Ishikawa (cell line): ENCODE measurements at regions not wholly inside any gene's neighbourhood (a gene's known extent, or its start where the extent isn't known, plus 50 kb on each side); places are given as distances from the start of the nearest gene placed in this dataset.

Source experiments
- CEBPB ChIP-seq: IDR thresholded peaks from 2 replicates; pipeline ENCODE4 v1.6.1; 2012
- CREB1 ChIP-seq: IDR thresholded peaks from 2 replicates; pipeline ENCODE4 v1.6.1; 2012; ENCODE audit warnings: low read depth
- EGR1 ChIP-seq: IDR thresholded peaks from 2 replicates; pipeline ENCODE4 v1.6.1; 2012
- EP300 ChIP-seq: IDR thresholded peaks from 2 replicates; pipeline ENCODE4 v1.6.1; 2012; ENCODE audit warnings: borderline replicate concordance
- FOXM1 ChIP-seq: IDR thresholded peaks from 2 replicates; pipeline ENCODE4 v1.6.1; 2012; ENCODE audit warnings: low read depth, borderline replicate concordance
- NFIC ChIP-seq: IDR thresholded peaks from 2 replicates; pipeline ENCODE4 v1.6.1; 2012
- RAD21 ChIP-seq: IDR thresholded peaks from 2 replicates; pipeline ENCODE4 v1.6.1; 2012; ENCODE audit warnings: low read depth
- TAF1 ChIP-seq: IDR thresholded peaks from 2 replicates; pipeline ENCODE4 v1.6.1; 2012; ENCODE audit warnings: low read depth, mild to moderate bottlenecking
- TCF12 ChIP-seq: IDR thresholded peaks from 2 replicates; pipeline ENCODE4 v1.6.1; 2012; ENCODE audit warnings: low read depth
- TEAD4 ChIP-seq: IDR thresholded peaks from 2 replicates; pipeline ENCODE4 v1.6.1; 2012
- YY1 ChIP-seq: IDR thresholded peaks from 2 replicates; pipeline ENCODE4 v1.6.1; 2012; ENCODE audit warnings: low read depth
- ZBTB7A ChIP-seq: IDR thresholded peaks from 2 replicates; pipeline ENCODE4 v1.6.1; 2012; ENCODE audit warnings: low read depth
- TF ChIP-seq, protein P1 (sequence below): IDR thresholded peaks from 2 replicates; pipeline ENCODE4 v1.6.1; 2012; ENCODE audit warnings: low read depth, mild to moderate bottlenecking
- TF ChIP-seq, protein P2 (sequence below): IDR thresholded peaks from 2 replicates; pipeline ENCODE4 v1.6.1; 2012
- TF ChIP-seq, protein P3 (sequence below): IDR thresholded peaks from 2 replicates; pipeline ENCODE4 v1.6.1; 2012

DNA sequence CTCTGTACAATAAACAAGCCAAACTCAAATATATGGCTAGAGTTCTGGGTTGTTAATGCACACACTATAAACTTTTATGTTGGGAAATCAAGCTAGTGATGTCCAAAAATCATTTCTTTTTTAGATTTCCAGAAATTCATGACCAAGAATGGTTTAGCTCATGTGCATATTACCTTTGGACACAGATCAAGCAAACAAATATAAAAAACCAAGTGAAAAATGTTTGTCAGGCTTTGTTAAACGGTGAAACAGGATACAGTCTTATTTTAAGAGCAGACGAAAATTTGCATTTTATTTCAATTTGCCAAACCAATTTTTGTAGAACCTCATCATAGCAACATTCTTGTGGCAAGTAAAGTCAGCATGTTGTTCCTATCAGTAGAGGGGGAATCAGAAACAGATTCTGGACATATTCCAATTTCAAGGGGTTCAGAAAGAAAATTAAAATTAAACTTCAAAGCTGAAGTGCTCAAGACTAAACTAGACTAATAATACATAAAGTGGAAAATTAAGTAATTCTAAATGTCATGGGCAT lies 413.6 kb downstream of the TRIML1 start:
- TF ChIP-seq FOXM1 = no peak
- TF ChIP-seq CREB1 = no peak
- TF ChIP-seq, protein P1, sequence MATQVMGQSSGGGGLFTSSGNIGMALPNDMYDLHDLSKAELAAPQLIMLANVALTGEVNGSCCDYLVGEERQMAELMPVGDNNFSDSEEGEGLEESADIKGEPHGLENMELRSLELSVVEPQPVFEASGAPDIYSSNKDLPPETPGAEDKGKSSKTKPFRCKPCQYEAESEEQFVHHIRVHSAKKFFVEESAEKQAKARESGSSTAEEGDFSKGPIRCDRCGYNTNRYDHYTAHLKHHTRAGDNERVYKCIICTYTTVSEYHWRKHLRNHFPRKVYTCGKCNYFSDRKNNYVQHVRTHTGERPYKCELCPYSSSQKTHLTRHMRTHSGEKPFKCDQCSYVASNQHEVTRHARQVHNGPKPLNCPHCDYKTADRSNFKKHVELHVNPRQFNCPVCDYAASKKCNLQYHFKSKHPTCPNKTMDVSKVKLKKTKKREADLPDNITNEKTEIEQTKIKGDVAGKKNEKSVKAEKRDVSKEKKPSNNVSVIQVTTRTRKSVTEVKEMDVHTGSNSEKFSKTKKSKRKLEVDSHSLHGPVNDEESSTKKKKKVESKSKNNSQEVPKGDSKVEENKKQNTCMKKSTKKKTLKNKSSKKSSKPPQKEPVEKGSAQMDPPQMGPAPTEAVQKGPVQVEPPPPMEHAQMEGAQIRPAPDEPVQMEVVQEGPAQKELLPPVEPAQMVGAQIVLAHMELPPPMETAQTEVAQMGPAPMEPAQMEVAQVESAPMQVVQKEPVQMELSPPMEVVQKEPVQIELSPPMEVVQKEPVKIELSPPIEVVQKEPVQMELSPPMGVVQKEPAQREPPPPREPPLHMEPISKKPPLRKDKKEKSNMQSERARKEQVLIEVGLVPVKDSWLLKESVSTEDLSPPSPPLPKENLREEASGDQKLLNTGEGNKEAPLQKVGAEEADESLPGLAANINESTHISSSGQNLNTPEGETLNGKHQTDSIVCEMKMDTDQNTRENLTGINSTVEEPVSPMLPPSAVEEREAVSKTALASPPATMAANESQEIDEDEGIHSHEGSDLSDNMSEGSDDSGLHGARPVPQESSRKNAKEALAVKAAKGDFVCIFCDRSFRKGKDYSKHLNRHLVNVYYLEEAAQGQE = no peak
- TF ChIP-seq TEAD4 = no peak
- no peak for TF ChIP-seq EP300
- TF ChIP-seq RAD21 = no peak
- no peak for TF ChIP-seq TAF1
- TF ChIP-seq, protein P2, sequence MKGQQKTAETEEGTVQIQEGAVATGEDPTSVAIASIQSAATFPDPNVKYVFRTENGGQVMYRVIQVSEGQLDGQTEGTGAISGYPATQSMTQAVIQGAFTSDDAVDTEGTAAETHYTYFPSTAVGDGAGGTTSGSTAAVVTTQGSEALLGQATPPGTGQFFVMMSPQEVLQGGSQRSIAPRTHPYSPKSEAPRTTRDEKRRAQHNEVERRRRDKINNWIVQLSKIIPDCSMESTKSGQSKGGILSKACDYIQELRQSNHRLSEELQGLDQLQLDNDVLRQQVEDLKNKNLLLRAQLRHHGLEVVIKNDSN = no peak
- TF ChIP-seq TCF12 = no peak
- no peak for TF ChIP-seq CEBPB
- TF ChIP-seq NFIC = no peak
- TF ChIP-seq EGR1 = no peak
- no peak for TF ChIP-seq YY1

DNA sequence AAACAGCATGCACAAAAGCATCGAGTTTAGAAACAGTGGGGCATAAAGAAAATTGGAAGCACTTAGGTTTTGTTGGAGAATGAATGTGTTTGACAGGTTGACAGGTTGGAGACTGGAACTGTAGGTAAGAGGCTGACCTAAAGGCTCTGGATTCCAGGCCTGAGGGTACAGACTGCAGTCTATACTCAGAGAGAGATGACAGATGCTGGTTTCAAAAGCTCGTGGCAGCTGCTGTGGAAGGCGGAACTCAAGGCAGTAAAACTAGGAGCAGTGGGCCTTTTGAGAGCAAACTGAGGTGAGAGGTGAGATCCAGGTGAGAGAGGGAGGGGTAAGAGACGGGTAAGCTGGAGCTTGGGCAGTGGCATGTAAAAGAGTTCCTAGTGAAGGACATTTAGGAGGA lies 415.2 kb downstream of the TRIML1 start:
- TF ChIP-seq, protein P3, sequence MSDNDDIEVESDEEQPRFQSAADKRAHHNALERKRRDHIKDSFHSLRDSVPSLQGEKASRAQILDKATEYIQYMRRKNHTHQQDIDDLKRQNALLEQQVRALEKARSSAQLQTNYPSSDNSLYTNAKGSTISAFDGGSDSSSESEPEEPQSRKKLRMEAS = no peak
- TF ChIP-seq, protein P2 = no peak
- no peak for TF ChIP-seq ZBTB7A
- TF ChIP-seq TAF1 = no peak
- TF ChIP-seq NFIC = no peak
- no peak for TF ChIP-seq EGR1
- TF ChIP-seq FOXM1 = no peak
- no peak for TF ChIP-seq CREB1
- TF ChIP-seq TCF12 = no peak

DNA sequence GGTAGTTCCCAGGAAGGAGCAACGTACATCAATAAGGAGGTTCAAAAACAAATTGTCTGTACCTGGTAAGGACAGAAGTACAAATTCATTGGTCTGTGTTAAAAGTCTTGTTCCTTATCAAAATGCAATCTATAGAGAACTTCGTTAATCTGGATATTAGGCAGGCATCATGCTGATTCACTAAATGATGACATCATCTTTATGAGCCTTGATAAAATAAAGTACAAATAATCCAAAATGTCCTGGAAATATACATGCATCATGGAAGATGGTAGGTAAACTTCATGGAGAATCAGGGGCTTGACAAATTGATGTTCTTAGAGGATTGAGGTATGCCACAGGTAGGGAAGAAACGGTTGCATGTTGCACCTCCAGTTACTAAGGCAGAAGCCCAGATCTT lies 433.9 kb downstream of the TRIML1 start:
- TF ChIP-seq RAD21 (no peak), ZBTB7A (no peak), TAF1 (no peak), NFIC (no peak), EP300 (no peak), TCF12 (no peak), FOXM1 (no peak)
- TF ChIP-seq, protein P2 = no peak
- TF ChIP-seq, protein P1 = no peak
- TF ChIP-seq, protein P3 = no peak

DNA sequence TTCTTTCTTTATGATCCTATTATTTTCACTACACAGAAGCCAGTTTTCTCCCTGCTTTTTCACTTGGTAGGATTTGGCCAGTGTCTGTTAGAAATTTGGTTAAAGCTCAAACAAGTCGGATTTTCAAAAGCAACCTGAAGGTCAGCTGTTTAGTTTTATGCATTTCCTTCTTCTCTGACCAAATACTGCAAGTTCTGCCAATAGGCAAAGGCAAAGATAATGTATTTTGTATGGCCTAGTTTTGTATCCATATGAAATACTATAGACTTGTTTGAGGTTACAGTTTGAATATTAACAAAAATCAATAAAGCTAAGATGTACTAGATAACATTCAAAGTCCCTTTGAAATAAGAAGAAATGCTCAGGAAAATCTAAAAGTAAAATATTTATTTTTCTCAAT lies 439.4 kb downstream of the TRIML1 start:
- TF ChIP-seq ZBTB7A = no peak
- TF ChIP-seq TAF1 = no peak
- TF ChIP-seq CEBPB = no peak
- TF ChIP-seq, protein P2 = no peak
- TF ChIP-seq EGR1 = no peak
- no peak for TF ChIP-seq NFIC
- no peak for TF ChIP-seq YY1
- TF ChIP-seq, protein P3 = no peak
- TF ChIP-seq CREB1 = no peak
- no peak for TF ChIP-seq FOXM1
- TF ChIP-seq, protein P1 = no peak
- no peak for TF ChIP-seq TCF12
- no peak for TF ChIP-seq RAD21
- no peak for TF ChIP-seq EP300
- TF ChIP-seq TEAD4 = no peak
